Mesothelial cell of epicardium (in vitro differentiated cells): ENCODE measurements at regions not wholly inside any gene's neighbourhood (a gene's known extent, or its start where the extent isn't known, plus 50 kb on each side); places are given as distances from the start of the nearest gene placed in this dataset.
"Not testable (repeated sequence)": the region's sequence is repeated elsewhere in the genome, so short reads cannot be mapped to it uniquely, and the experiment has no call there.

Experiments used
- DNase-seq, 2 experiments: peaks; one replicate each; pipeline ENCODE4 v3.0.0; 2021; ENCODE audit warnings: low spot score in 2 of 2; ENCODE audit not compliant: unreplicated experiment in 2 of 2
- H3K27ac Mint-ChIP-seq: 2 replicates; pipeline ENCODE4 v1.8.0; 2021; ENCODE audit warnings: mixed read lengths
- H3K27me3 Mint-ChIP-seq: 2 replicates; pipeline ENCODE4 v1.8.0; 2021; ENCODE audit warnings: low read depth, mixed read lengths
- H3K36me3 Mint-ChIP-seq: 2 replicates; pipeline ENCODE4 v1.8.0; 2021; ENCODE audit warnings: mixed read lengths
- H3K4me1 Mint-ChIP-seq: 2 replicates; pipeline ENCODE4 v1.8.0; 2021; ENCODE audit warnings: mixed read lengths
- H3K4me3 Mint-ChIP-seq: 2 replicates; pipeline ENCODE4 v1.8.0; 2021; ENCODE audit warnings: mild to moderate bottlenecking, moderate library complexity, mixed read lengths
- H3K9me3 Mint-ChIP-seq: 2 replicates; pipeline ENCODE4 v1.8.0; 2021; ENCODE audit warnings: mixed read lengths
- TF ChIP-seq, protein P1 (sequence below): fragments of 200-600 bp; sonication (generic); IDR thresholded peaks from one replicate; pipeline ENCODE4 v1.5.0; 2021; ENCODE audit warnings: antibody characterized with exemption; ENCODE audit not compliant: unreplicated experiment

DNA sequence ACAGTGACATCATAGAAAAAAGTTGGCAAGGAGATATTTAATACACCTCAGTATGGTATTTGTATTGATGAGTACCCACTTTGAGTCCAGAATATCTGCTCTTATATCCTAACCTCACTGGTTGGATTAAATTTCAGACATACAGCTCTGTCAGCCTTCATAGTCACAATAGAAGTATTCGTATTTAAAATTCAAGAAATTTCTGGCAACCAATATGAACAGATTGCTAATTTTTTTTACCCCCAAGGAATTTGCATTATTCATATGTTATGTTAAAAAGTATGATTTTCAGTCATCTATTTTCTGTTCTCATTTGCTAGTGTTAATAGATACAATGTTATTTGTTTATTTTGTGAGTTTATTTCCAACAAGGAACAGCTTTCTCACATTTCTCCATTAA is 1306.8 kb upstream of the NXPH2 start:
- peaks cover 2% of the 10 kb centered on the region for H3K27me3 Mint-ChIP-seq
- TF ChIP-seq, protein P1, sequence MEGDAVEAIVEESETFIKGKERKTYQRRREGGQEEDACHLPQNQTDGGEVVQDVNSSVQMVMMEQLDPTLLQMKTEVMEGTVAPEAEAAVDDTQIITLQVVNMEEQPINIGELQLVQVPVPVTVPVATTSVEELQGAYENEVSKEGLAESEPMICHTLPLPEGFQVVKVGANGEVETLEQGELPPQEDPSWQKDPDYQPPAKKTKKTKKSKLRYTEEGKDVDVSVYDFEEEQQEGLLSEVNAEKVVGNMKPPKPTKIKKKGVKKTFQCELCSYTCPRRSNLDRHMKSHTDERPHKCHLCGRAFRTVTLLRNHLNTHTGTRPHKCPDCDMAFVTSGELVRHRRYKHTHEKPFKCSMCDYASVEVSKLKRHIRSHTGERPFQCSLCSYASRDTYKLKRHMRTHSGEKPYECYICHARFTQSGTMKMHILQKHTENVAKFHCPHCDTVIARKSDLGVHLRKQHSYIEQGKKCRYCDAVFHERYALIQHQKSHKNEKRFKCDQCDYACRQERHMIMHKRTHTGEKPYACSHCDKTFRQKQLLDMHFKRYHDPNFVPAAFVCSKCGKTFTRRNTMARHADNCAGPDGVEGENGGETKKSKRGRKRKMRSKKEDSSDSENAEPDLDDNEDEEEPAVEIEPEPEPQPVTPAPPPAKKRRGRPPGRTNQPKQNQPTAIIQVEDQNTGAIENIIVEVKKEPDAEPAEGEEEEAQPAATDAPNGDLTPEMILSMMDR = no peak
- H3K36me3 Mint-ChIP-seq = no peaks in the 10 kb centered on the region
- H3K4me3 Mint-ChIP-seq = no peak overlapping the region
- H3K9me3 Mint-ChIP-seq = no peaks in the 10 kb centered on the region
- no peak for DNase-seq
- H3K4me1 Mint-ChIP-seq = no peaks in the 10 kb centered on the region
- no peak overlapping the region for H3K27ac Mint-ChIP-seq

DNA sequence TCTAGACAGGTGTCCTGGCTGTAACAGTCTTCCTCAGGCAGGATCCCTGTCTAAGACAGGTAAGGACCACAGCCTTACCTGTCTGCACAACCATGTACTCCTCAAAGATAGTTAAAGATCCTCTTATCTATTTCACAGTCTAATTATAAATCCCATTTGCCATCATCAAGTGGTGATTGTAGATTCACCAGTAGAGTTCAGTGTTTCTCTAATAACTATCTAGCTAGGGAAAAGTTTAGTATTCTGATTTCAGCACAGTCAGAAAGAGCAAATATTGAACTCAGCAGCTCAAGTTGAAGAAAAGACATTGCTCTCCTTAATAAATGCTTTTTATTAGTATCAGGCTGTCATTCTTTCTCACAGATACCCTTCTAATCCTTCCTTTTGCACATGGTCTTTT is 1305.5 kb upstream of the NXPH2 start:
- no peaks in the 10 kb centered on the region for H3K36me3 Mint-ChIP-seq
- H3K4me3 Mint-ChIP-seq = no peak overlapping the region
- H3K4me1 Mint-ChIP-seq = no peaks in the 10 kb centered on the region
- DNase-seq = no peak
- TF ChIP-seq, protein P1 = no peak
- no peaks in the 10 kb centered on the region for H3K9me3 Mint-ChIP-seq
- peaks cover 2% of the 10 kb centered on the region for H3K27me3 Mint-ChIP-seq
- no peak overlapping the region for H3K27ac Mint-ChIP-seq

DNA sequence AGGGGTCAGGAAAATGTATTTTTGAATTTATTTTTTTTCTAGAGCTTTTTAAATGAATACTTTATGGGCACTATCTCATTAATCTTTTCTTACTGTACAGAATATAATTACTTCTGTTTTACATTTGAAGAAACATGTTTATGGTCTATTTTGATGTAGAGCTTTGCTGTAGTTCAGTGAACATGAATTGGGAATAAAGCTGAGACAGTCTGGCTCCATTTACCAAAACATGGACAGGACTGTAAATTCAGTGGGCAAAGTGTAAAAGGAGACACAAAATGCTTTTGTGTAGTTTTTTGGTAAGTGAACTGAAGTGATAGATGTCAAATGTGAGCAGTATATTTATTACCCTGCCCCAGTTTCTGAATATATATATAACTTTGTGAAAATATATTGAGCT is 1298.8 kb upstream of the NXPH2 start:
- DNase-seq = no peak
- H3K4me3 Mint-ChIP-seq = no peak overlapping the region
- H3K27ac Mint-ChIP-seq = no peak overlapping the region
- no peaks in the 10 kb centered on the region for H3K9me3 Mint-ChIP-seq
- H3K4me1 Mint-ChIP-seq = no peaks in the 10 kb centered on the region
- TF ChIP-seq, protein P1 = no peak
- H3K27me3 Mint-ChIP-seq = no peaks in the 10 kb centered on the region
- no peaks in the 10 kb centered on the region for H3K36me3 Mint-ChIP-seq

- Mint-ChIP-seq H3K27me3 (no peaks in the 10 kb centered on the region), H3K9me3 (no peaks in the 10 kb centered on the region), H3K27ac (no peak overlapping the region), H3K4me1 (peaks cover 3% of the 10 kb centered on the region), H3K36me3 (no peaks in the 10 kb centered on the region), H3K4me3 (no peak overlapping the region)
- TF ChIP-seq, protein P1 = no peak
- no peak for DNase-seq
Measured at GRCh38 chr2:140076164-140076563, 1296.0 kb upstream of the NXPH2 start.

DNA sequence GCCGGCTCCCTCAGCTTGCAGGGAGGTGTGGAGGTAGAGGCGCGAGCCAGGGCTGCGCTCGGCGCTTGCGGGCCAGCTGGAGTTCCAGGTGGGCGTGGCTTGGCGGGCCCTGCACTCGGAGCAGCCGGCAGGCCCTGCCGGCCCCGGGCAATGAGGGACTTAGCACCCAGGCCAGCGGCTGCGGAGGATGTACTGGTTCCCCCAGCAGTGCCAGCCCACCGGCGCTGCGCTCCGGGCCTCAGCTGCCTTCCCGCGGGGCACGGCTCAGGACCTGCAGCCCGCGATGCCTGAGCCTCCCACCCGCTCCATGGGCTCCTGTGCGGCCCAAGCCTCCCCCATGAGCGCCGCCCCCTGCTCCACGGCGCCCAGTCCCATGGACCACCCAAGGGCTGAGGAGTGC is 1293.6 kb upstream of the NXPH2 start:
- H3K4me1 Mint-ChIP-seq, H3K27ac Mint-ChIP-seq, H3K4me3 Mint-ChIP-seq, DNase-seq, H3K36me3 Mint-ChIP-seq, H3K9me3 Mint-ChIP-seq, H3K27me3 Mint-ChIP-seq: not testable (repeated sequence)

DNA sequence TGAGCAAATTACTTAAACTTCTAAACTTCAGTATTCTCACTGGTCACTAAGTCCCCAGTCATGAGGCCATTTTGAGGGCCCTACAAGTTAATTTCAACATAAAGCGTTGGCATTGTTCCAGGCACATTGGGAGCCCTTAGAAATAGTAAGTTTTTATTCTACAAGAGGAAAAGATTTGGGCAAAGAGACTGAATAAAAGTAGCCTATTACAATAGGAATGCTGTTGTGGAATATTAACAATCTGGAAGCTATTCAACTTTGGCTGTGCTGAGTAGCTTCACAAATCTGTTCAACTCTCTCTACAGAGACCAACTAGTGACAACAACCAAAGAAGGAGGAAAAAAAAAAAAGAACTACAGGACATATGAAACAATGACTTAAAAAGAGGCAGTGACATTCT is 1287.5 kb upstream of the NXPH2 start:
- Mint-ChIP-seq H3K9me3 (no peaks in the 10 kb centered on the region), H3K27me3 (peaks cover 2% of the 10 kb centered on the region), H3K4me1 (peaks cover 8% of the 10 kb centered on the region), H3K4me3 (no peak overlapping the region), H3K27ac (no peak overlapping the region), H3K36me3 (no peaks in the 10 kb centered on the region)
- no peak for DNase-seq
- TF ChIP-seq, protein P1 = no peak
